ENCODE measurements at regions not wholly inside any gene's neighbourhood (a gene's known extent, or its start where the extent isn't known, plus 50 kb on each side); places are given as distances from the start of the nearest gene placed in this dataset.
A peak's percentile ranks its signal among the peaks of the same experiment; 100 is the strongest.

DNA sequence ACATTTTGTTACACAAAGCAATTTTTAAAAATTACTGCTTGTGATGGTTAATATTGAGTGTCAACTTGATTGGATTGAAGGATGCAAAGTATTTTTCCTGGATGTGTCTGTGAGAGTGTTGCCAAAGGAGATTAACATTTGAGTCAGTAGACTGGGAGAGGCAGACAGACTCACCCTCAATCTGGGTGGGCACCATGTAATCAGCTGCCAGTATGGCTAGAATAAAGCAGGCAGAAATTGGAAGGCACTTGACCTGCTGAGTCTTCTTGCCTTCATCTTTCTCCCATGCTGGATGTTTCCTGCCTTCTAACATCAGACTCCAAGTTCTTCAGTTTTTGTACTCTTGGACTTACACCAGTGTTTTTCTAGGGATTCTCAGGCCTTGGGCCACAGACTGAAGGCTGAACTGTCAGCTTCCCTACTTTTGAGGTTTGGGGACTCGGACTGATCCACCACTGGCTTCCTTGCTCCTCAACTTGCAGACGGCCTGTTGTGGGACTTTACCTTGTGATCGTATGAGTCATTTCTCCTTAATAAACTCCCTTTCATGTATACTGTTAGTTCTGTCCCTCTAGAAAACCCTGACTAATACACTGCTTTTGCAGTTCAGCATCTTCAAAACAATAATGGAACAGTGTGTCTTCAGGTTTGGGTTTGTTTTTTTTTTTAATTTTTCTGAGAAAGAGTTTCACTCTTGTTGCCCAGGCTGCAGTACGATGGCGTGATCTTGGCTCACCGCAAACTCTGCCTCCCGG lies 244.1 kb upstream of the SEMA3C start:
- no peak for TF ChIP-seq TCF12 (IDR thresholded peaks at IDR 0.05; ENCODE audit: low read depth)
- no peak for TF ChIP-seq RAD21 (IDR thresholded peaks at IDR 0.05; ENCODE audit: low read depth)
- TF ChIP-seq NFIC (IDR thresholded peaks at IDR 0.05) = no peak
- no peak for TF ChIP-seq CEBPB (IDR thresholded peaks at IDR 0.05)
- TF ChIP-seq YY1 (IDR thresholded peaks at IDR 0.05; ENCODE audit: low read depth) = no peak
- TF ChIP-seq FOXM1 (IDR thresholded peaks at IDR 0.05; ENCODE audit: borderline replicate concordance, low read depth) = no peak
- TF ChIP-seq ZBTB7A (IDR thresholded peaks at IDR 0.05; ENCODE audit: low read depth) = no peak

GRCh38 chr7:81162234-81162633 lies 243.4 kb upstream of the SEMA3C start:
- TF ChIP-seq FOXM1 (IDR thresholded peaks at IDR 0.05; ENCODE audit: borderline replicate concordance, low read depth) (no peak), TCF12 (IDR thresholded peaks at IDR 0.05; ENCODE audit: low read depth) (no peak), EP300 (IDR thresholded peaks at IDR 0.05; ENCODE audit: borderline replicate concordance) (no peak), CREB1 (IDR thresholded peaks at IDR 0.05; ENCODE audit: low read depth) (no peak), ZBTB7A (IDR thresholded peaks at IDR 0.05; ENCODE audit: low read depth) (no peak), TEAD4 (IDR thresholded peaks at IDR 0.05) (no peak), EGR1 (IDR thresholded peaks at IDR 0.05) (no peak), TAF1 (IDR thresholded peaks at IDR 0.05; ENCODE audit: low read depth) (no peak)
- TF ChIP-seq, protein P1, sequence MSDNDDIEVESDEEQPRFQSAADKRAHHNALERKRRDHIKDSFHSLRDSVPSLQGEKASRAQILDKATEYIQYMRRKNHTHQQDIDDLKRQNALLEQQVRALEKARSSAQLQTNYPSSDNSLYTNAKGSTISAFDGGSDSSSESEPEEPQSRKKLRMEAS (IDR thresholded peaks at IDR 0.05) = no peak

DNA sequence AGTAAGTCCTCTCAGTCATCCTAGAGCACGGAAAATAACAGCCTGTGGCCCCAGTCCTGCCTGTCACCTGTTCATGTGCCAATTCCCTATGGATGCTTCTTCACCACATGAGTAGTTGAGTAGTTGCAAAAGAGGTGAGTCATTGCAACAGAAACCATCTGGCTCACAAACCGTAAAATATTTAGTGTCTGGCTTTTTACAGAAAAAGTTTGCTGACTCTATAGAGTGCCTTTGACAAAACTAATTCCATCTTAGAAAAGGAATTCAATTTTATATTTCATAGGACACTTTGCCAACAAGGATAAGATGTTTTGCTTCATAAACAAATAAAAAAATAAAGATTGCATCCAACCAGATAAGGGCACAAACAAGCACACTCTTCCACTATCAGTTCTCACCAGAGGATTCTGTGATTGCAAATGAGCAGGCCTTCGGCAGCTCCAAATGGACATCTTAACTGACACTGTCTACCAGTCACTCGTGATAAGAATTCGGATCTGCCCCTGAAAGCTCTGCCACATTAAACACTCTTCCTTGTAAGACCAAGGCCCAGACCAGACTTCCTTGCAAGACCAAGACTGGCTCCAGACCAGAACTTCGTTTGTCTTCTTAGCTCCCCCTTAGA lies 242.7 kb upstream of the SEMA3C start:
- TF ChIP-seq, protein P2, sequence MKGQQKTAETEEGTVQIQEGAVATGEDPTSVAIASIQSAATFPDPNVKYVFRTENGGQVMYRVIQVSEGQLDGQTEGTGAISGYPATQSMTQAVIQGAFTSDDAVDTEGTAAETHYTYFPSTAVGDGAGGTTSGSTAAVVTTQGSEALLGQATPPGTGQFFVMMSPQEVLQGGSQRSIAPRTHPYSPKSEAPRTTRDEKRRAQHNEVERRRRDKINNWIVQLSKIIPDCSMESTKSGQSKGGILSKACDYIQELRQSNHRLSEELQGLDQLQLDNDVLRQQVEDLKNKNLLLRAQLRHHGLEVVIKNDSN (IDR thresholded peaks at IDR 0.05) = 0 out of 2 replicates have a peak, but pooled peaks have one; percentile 18
- TF ChIP-seq, protein P1 (IDR thresholded peaks at IDR 0.05) = peak; percentile 26; the same call in 1 of the 2 replicates
- TF ChIP-seq EP300 (IDR thresholded peaks at IDR 0.05; ENCODE audit: borderline replicate concordance) (peak; percentile 75), TAF1 (IDR thresholded peaks at IDR 0.05; ENCODE audit: low read depth) (no peak), CEBPB (IDR thresholded peaks at IDR 0.05) (peak; percentile 92), TCF12 (IDR thresholded peaks at IDR 0.05; ENCODE audit: low read depth) (peak; percentile 45; the same call in 1 of the 2 replicates), YY1 (IDR thresholded peaks at IDR 0.05; ENCODE audit: low read depth) (no peak; the same call in 1 of the 2 replicates), ZBTB7A (IDR thresholded peaks at IDR 0.05; ENCODE audit: low read depth) (no peak), FOXM1 (IDR thresholded peaks at IDR 0.05; ENCODE audit: borderline replicate concordance, low read depth) (no peak), RAD21 (IDR thresholded peaks at IDR 0.05; ENCODE audit: low read depth) (no peak), NFIC (IDR thresholded peaks at IDR 0.05) (peak; percentile 71), TEAD4 (IDR thresholded peaks at IDR 0.05) (peak; percentile 36; the same call in 1 of the 2 replicates)
- TF ChIP-seq, protein P3, sequence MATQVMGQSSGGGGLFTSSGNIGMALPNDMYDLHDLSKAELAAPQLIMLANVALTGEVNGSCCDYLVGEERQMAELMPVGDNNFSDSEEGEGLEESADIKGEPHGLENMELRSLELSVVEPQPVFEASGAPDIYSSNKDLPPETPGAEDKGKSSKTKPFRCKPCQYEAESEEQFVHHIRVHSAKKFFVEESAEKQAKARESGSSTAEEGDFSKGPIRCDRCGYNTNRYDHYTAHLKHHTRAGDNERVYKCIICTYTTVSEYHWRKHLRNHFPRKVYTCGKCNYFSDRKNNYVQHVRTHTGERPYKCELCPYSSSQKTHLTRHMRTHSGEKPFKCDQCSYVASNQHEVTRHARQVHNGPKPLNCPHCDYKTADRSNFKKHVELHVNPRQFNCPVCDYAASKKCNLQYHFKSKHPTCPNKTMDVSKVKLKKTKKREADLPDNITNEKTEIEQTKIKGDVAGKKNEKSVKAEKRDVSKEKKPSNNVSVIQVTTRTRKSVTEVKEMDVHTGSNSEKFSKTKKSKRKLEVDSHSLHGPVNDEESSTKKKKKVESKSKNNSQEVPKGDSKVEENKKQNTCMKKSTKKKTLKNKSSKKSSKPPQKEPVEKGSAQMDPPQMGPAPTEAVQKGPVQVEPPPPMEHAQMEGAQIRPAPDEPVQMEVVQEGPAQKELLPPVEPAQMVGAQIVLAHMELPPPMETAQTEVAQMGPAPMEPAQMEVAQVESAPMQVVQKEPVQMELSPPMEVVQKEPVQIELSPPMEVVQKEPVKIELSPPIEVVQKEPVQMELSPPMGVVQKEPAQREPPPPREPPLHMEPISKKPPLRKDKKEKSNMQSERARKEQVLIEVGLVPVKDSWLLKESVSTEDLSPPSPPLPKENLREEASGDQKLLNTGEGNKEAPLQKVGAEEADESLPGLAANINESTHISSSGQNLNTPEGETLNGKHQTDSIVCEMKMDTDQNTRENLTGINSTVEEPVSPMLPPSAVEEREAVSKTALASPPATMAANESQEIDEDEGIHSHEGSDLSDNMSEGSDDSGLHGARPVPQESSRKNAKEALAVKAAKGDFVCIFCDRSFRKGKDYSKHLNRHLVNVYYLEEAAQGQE (IDR thresholded peaks at IDR 0.05; ENCODE audit: low read depth) = no peak

DNA sequence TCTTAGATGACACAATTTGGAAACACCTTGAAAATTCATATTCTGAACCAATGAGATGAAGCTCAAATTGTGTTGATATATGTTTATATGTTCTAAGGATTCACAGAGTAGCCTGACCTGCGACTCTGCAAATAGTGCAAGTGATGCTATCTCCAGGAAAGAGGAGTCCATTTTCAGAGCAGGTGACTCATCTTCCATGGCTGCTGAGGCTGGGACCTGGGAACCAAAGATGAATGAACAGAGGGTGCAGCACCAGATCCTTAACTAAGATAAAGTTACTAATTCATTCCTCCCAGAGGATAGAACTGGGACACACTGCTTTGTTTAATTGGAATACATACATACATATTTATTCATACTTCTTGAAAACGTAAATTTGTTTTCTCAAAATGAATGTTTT lies 240.6 kb upstream of the SEMA3C start:
- TF ChIP-seq CREB1 (IDR thresholded peaks at IDR 0.05; ENCODE audit: low read depth) = no peak
- TF ChIP-seq, protein P2 (IDR thresholded peaks at IDR 0.05) = no peak
- no peak for TF ChIP-seq EGR1 (IDR thresholded peaks at IDR 0.05)
- no peak for TF ChIP-seq NFIC (IDR thresholded peaks at IDR 0.05)
- no peak for TF ChIP-seq YY1 (IDR thresholded peaks at IDR 0.05; ENCODE audit: low read depth)
- no peak for TF ChIP-seq FOXM1 (IDR thresholded peaks at IDR 0.05; ENCODE audit: borderline replicate concordance, low read depth)
- no peak for TF ChIP-seq TAF1 (IDR thresholded peaks at IDR 0.05; ENCODE audit: low read depth)
- no peak for TF ChIP-seq TEAD4 (IDR thresholded peaks at IDR 0.05)
- no peak for TF ChIP-seq RAD21 (IDR thresholded peaks at IDR 0.05; ENCODE audit: low read depth)
- TF ChIP-seq, protein P1 (IDR thresholded peaks at IDR 0.05) = no peak
- no peak for TF ChIP-seq ZBTB7A (IDR thresholded peaks at IDR 0.05; ENCODE audit: low read depth)
- TF ChIP-seq EP300 (IDR thresholded peaks at IDR 0.05; ENCODE audit: borderline replicate concordance) = no peak
- TF ChIP-seq, protein P3 (IDR thresholded peaks at IDR 0.05; ENCODE audit: low read depth) = no peak
- TF ChIP-seq CEBPB (IDR thresholded peaks at IDR 0.05) = no peak

- TF ChIP-seq TEAD4 (IDR thresholded peaks at IDR 0.05) = peak; percentile 73
- peak; percentile 89 for TF ChIP-seq EP300 (IDR thresholded peaks at IDR 0.05; ENCODE audit: borderline replicate concordance)
- TF ChIP-seq, protein P1 (IDR thresholded peaks at IDR 0.05) = no peak
- peak; percentile 72; the same call in 1 of the 2 replicates for TF ChIP-seq FOXM1 (IDR thresholded peaks at IDR 0.05; ENCODE audit: borderline replicate concordance, low read depth)
- TF ChIP-seq NFIC (IDR thresholded peaks at IDR 0.05) = peak; percentile 66
- TF ChIP-seq TCF12 (IDR thresholded peaks at IDR 0.05; ENCODE audit: low read depth) = peak; percentile 83; the same call in 1 of the 2 replicates
- TF ChIP-seq, protein P2 (IDR thresholded peaks at IDR 0.05) = no peak
- TF ChIP-seq RAD21 (IDR thresholded peaks at IDR 0.05; ENCODE audit: low read depth) = peak; percentile 8; the same call in 1 of the 2 replicates
- no peak for TF ChIP-seq TAF1 (IDR thresholded peaks at IDR 0.05; ENCODE audit: low read depth)
Measured at GRCh38 chr7:81158189-81158588, 239.3 kb upstream of the SEMA3C start.

Data from Ishikawa (cell line).